ENCODE measurements at regions not wholly inside any gene's neighbourhood (a gene's known extent, or its start where the extent isn't known, plus 50 kb on each side); places are given as distances from the start of the nearest gene placed in this dataset.

DNA sequence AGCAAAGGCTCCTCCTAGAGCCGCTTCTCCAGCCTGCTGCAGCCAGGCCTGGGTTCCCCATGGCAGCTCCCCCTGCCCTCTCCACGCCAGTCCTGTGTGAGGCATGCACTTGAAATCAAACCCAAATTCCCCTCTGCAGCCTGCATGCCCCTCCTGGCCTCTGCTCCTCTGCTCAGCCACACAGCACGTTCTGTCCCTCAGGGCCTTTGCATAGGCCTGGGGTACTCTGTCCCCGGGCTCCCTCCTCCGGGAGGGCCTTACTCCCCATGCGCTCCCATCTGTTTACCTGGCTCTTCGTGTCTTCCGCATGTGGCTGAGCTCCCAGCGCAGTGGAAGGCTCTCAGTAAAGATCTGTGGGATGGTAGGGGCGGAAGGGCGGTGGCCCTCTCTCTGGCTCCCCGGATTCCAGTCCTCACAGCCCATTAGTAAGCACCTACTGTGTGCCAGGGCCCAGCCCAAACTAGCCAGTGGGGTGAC lies 203.5 kb upstream of the IER5L start:
- peak overlapping the region in 1 of 7 donors; percentile 43 for H3K27ac Mint-ChIP-seq
- H3K4me3 ChIP-seq (ENCODE audit: low read length in 2 of 2) = no peak overlapping the region
- H3K9me3 Mint-ChIP-seq = no peaks in the 10 kb centered on the region
- no peak overlapping the region for H3K27ac ChIP-seq (ENCODE audit: low read depth, low read length)
- CTCF ChIA-PET (ENCODE audit: partially characterized antibody) = no interaction called here
- peaks cover 11% of the 10 kb centered on the region for H3K4me1 ChIP-seq (ENCODE audit: insufficient read depth, low read length)
- H3K4me1 Mint-ChIP-seq = peaks cover 0 to 13% (median 3%) of the 10 kb centered on the region in 4 donors
- intact Hi-C loops (cut with micrococcal nuclease) = loop anchor here (5.0 to 10.0 kb wide), 2 partner anchors 116 to 207 kb away; partner anchors contain the start of gene IER5L
- DNase-seq = no peak
- no peaks in the 10 kb centered on the region for H3K27me3 Mint-ChIP-seq
- no peaks in the 10 kb centered on the region for H3K27me3 ChIP-seq (ENCODE audit: insufficient read depth, low read length)
- no peaks in the 10 kb centered on the region for H3K36me3 Mint-ChIP-seq
- POLR2A ChIA-PET (ENCODE audit: partially characterized antibody) = interaction anchor here (3.1 to 3.6 kb wide), 3 partner anchors 31 to 203 kb away, joined by 20 to 32 read pairs (median 22); partner anchors contain the start of gene IER5L
- no peaks in the 10 kb centered on the region for H3K9me3 ChIP-seq (ENCODE audit: control insufficient read depth in 1 of 2, low read length in 2 of 2)
- peak overlapping the region in 2 of 8 donors; percentile 10 to 50 for H3K4me3 Mint-ChIP-seq
- H3K36me3 ChIP-seq (ENCODE audit: insufficient read depth, low read length) = no peaks in the 10 kb centered on the region

DNA sequence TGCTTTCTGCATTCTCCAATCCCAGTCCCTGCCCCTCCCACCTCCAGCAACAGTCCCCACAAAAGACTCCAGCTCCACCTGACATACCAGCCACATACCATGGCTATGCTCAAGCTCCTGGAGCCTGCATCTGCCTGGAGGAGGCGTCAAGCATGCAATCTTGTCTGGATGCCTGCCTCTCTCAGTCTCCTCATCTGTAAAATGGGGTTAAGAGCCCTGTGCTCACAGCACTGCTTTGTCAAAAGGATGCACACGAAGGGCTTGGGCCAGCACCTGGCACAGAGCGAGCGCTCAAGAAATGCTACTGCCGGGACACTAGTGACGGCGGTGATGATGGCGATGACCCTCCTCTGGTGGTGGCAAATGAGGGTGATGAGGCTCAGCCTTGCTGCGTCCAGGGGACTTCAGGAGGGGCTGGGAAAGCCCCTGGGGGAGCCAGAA lies 202.9 kb upstream of the IER5L start:
- peaks cover 11% of the 10 kb centered on the region for H3K4me1 ChIP-seq (ENCODE audit: insufficient read depth, low read length)
- H3K4me1 Mint-ChIP-seq = peaks cover 0 to 13% (median 3%) of the 10 kb centered on the region in 4 donors
- no peak for DNase-seq
- H3K9me3 Mint-ChIP-seq = no peaks in the 10 kb centered on the region
- no peaks in the 10 kb centered on the region for H3K27me3 ChIP-seq (ENCODE audit: insufficient read depth, low read length)
- no peaks in the 10 kb centered on the region for H3K27me3 Mint-ChIP-seq
- ChIA-PET CTCF (ENCODE audit: partially characterized antibody) (no interaction called here), POLR2A (ENCODE audit: partially characterized antibody) (no interaction called here)
- intact Hi-C loops (cut with micrococcal nuclease) = loop anchor here (5.0 to 10.0 kb wide), 2 partner anchors 116 to 206 kb away; partner anchors contain the start of gene IER5L
- no peak overlapping the region for H3K27ac Mint-ChIP-seq
- H3K4me3 ChIP-seq (ENCODE audit: low read length in 2 of 2) = no peak overlapping the region
- H3K36me3 ChIP-seq (ENCODE audit: insufficient read depth, low read length) = no peaks in the 10 kb centered on the region
- peak overlapping the region in 1 of 8 donors; percentile 10 for H3K4me3 Mint-ChIP-seq
- H3K9me3 ChIP-seq (ENCODE audit: control insufficient read depth in 1 of 2, low read length in 2 of 2) = no peaks in the 10 kb centered on the region
- no peaks in the 10 kb centered on the region for H3K36me3 Mint-ChIP-seq
- no peak overlapping the region for H3K27ac ChIP-seq (ENCODE audit: low read depth, low read length)

DNA sequence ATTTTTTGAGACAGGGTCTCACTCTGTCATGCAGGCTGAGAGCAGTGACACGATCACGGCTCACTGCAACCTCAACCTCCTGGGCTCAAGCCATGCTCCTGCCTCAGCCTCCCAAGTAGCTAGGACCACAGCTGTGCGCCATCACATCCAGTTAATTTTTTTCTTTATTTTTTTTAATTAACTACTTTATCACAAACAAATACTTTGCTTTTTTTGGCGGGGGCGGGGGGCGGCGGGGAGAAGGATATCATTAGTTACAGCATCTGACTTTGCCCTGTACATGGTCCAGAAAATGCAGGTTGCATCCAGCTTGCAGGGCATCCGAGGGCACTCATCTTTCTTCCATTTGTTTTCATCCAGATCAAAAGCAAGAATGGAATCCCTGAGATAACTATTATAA lies 201.8 kb upstream of the IER5L start:
- Mint-ChIP-seq H3K27ac (peak overlapping the region in 1 of 7 donors; percentile 76), H3K4me3 (no peak overlapping the region), H3K4me1 (peaks cover 0 to 13% (median 3%) of the 10 kb centered on the region in 4 donors), H3K9me3 (no peaks in the 10 kb centered on the region), H3K36me3 (no peaks in the 10 kb centered on the region), H3K27me3 (no peaks in the 10 kb centered on the region)
- Histone ChIP-seq H3K9me3 (ENCODE audit: control insufficient read depth in 1 of 2, low read length in 2 of 2) (no peaks in the 10 kb centered on the region), H3K27me3 (ENCODE audit: insufficient read depth, low read length) (no peaks in the 10 kb centered on the region), H3K4me3 (ENCODE audit: low read length in 2 of 2) (no peak overlapping the region), H3K36me3 (ENCODE audit: insufficient read depth, low read length) (no peaks in the 10 kb centered on the region), H3K4me1 (ENCODE audit: insufficient read depth, low read length) (peaks cover 11% of the 10 kb centered on the region), H3K27ac (ENCODE audit: low read depth, low read length) (no peak overlapping the region)
- intact Hi-C loops (cut with micrococcal nuclease) = loop anchor here (5.0 to 10.0 kb wide), 2 partner anchors 117 to 205 kb away; partner anchors contain the start of gene IER5L
- POLR2A ChIA-PET (ENCODE audit: partially characterized antibody) = no interaction called here
- CTCF ChIA-PET (ENCODE audit: partially characterized antibody) = no interaction called here
- DNase-seq = no peak

DNA sequence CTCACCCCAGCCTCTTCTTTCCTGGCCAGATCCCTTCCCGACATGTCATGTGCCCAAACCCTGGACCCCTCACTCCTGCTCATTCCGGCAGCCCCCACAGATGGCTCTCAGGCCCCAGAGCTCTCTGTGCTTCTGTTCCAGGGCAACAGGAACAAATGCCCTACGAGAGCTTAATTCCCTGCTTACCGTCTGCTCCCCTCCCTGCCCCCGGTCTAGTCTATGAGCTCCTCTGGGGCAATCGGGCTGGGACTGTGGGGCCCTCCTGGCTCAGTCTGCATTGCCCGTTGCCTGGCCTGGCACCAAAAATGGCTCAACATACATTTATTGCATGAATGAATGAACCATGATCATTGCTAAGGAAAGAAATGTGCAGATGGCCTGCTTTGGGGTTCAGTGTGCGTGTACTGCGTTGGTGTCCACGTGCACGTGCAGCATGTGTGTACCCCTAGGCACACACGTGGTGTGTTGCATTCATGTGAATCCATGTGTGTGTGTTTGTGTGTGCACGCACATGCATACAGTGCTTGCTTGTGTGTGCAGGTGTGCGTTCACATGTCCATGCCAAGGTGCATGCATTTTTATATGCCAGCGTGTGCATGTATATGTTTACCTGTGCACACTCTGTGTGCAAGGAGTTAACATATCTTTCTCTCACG lies 201.2 kb upstream of the IER5L start:
- no peaks in the 10 kb centered on the region for H3K9me3 ChIP-seq (ENCODE audit: control insufficient read depth in 1 of 2, low read length in 2 of 2)
- H3K4me1 Mint-ChIP-seq = peaks cover 0 to 9% (median 2%) of the 10 kb centered on the region in 4 donors
- intact Hi-C loops (cut with micrococcal nuclease) = no loop called here
- ChIA-PET CTCF (ENCODE audit: partially characterized antibody) (no interaction called here), POLR2A (ENCODE audit: partially characterized antibody) (no interaction called here)
- H3K4me3 ChIP-seq (ENCODE audit: low read length in 2 of 2) = no peak overlapping the region
- no peak overlapping the region for H3K4me3 Mint-ChIP-seq
- no peaks in the 10 kb centered on the region for H3K36me3 Mint-ChIP-seq
- H3K27ac ChIP-seq (ENCODE audit: low read depth, low read length) = no peak overlapping the region
- H3K4me1 ChIP-seq (ENCODE audit: insufficient read depth, low read length) = peaks cover 11% of the 10 kb centered on the region
- DNase-seq = no peak
- no peaks in the 10 kb centered on the region for H3K36me3 ChIP-seq (ENCODE audit: insufficient read depth, low read length)
- H3K27me3 Mint-ChIP-seq = no peaks in the 10 kb centered on the region
- H3K9me3 Mint-ChIP-seq = no peaks in the 10 kb centered on the region
- no peaks in the 10 kb centered on the region for H3K27me3 ChIP-seq (ENCODE audit: insufficient read depth, low read length)
- H3K27ac Mint-ChIP-seq = no peak overlapping the region

DNA sequence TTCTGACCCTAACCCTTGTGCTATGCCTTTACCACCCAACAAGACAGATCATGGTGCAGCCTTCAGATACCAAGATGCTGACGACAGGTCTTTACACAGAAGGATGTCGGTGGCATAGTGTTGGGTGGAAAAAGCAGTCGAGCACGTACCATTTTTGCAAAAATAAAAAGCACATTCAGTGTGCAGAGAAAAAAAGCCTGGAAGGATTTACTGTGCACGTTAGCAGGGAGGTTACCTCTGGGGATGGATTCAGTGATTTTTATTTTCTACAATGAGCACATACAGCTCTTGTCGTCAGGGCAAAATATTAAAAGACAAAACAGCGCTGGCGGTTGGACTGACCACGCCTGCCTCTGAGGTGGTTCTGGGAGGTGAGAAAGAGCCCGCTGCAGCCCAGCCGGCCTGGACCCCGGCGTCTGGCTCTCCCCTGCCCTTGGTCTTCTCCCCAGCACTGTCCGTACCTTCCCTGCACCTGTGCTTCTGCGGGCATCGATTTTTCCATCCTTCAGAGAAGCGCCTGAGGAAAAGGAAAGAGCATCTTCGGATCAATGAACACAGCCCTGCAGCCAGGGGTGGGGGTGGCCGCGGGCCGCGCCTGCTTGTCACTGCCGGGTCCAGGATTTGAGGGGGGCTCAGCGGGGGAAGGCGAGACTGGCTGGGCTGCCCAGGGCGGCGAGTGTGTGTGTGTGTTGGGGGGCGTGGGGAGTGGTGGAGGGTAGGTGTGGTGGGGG lies 200.0 kb upstream of the IER5L start:
- H3K27ac Mint-ChIP-seq = no peak overlapping the region
- DNase-seq = no peak
- H3K27ac ChIP-seq (ENCODE audit: low read depth, low read length) = no peak overlapping the region
- ChIA-PET CTCF (ENCODE audit: partially characterized antibody) (no interaction called here), POLR2A (ENCODE audit: partially characterized antibody) (no interaction called here)
- peaks cover 0 to 4% (median 0%) of the 10 kb centered on the region in 4 donors for H3K4me1 Mint-ChIP-seq
- H3K4me1 ChIP-seq (ENCODE audit: insufficient read depth, low read length) = peaks cover 4% of the 10 kb centered on the region
- no peaks in the 10 kb centered on the region for H3K9me3 ChIP-seq (ENCODE audit: control insufficient read depth in 1 of 2, low read length in 2 of 2)
- intact Hi-C loops (cut with micrococcal nuclease) = no loop called here
- H3K4me3 Mint-ChIP-seq = peak overlapping the region in 1 of 8 donors; percentile 57
- H3K27me3 ChIP-seq (ENCODE audit: insufficient read depth, low read length) = no peaks in the 10 kb centered on the region
- H3K4me3 ChIP-seq (ENCODE audit: low read length in 2 of 2) = no peak overlapping the region
- no peaks in the 10 kb centered on the region for H3K36me3 Mint-ChIP-seq
- H3K36me3 ChIP-seq (ENCODE audit: insufficient read depth, low read length) = no peaks in the 10 kb centered on the region
- no peaks in the 10 kb centered on the region for H3K9me3 Mint-ChIP-seq
- no peaks in the 10 kb centered on the region for H3K27me3 Mint-ChIP-seq

DNA sequence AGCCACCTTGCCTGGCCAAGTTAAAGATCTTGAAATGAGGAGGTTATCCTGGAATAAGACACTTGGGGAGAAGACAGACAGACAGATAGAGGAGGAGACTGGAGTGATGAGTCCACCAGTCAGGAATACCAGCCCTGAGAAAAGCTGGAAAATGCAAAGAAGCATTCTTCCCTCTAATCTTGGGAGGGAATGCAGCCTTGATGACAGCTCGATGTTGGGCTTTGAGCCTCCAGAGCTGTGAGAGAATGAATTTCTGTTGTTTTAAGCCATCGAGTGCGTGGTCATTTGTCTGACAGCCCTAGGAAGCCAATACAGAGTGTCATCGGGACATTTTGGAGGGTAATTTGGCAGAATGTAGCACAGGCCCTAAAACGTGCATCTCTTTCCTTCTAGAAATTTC lies 199.1 kb upstream of the IER5L start:
- Histone ChIP-seq H3K27me3 (ENCODE audit: insufficient read depth, low read length) (no peaks in the 10 kb centered on the region), H3K27ac (ENCODE audit: low read depth, low read length) (no peak overlapping the region), H3K36me3 (ENCODE audit: insufficient read depth, low read length) (no peaks in the 10 kb centered on the region), H3K4me3 (ENCODE audit: low read length in 2 of 2) (no peak overlapping the region), H3K9me3 (ENCODE audit: control insufficient read depth in 1 of 2, low read length in 2 of 2) (no peaks in the 10 kb centered on the region), H3K4me1 (ENCODE audit: insufficient read depth, low read length) (no peaks in the 10 kb centered on the region)
- DNase-seq = no peak
- no peak overlapping the region for H3K4me3 Mint-ChIP-seq
- POLR2A ChIA-PET (ENCODE audit: partially characterized antibody) = interaction anchor here (1.0 kb wide), 1 partner anchor 82 kb away, joined by 3 read pairs; no protein-coding TSS in a partner anchor
- H3K9me3 Mint-ChIP-seq = no peaks in the 10 kb centered on the region
- H3K27ac Mint-ChIP-seq = no peak overlapping the region
- no peaks in the 10 kb centered on the region for H3K36me3 Mint-ChIP-seq
- intact Hi-C loops (cut with micrococcal nuclease) = no loop called here
- H3K27me3 Mint-ChIP-seq = no peaks in the 10 kb centered on the region
- CTCF ChIA-PET (ENCODE audit: partially characterized antibody) = interaction anchor here (0.7 kb wide), 1 partner anchor 50 kb away, joined by 3 read pairs; no protein-coding TSS in a partner anchor
- H3K4me1 Mint-ChIP-seq = no peaks in the 10 kb centered on the region

DNA sequence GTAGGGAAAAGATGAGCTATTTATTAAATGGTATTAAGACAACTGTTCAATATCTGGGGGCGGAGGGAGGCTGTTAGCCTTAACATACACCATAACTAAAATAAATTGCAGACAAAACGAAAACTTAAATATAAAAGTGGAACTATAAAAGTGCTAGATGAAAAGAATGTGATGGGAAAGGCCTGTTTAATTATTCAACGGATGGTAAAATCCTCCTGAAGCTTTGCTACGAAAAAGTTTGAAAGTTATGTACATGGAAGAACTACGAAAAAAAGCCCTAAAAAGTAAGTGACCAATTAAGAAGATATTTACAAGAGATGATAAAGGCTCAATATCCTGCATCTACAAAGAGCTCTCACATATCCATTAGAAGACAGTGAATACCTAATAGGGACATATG lies 197.8 kb upstream of the IER5L start:
- no peaks in the 10 kb centered on the region for H3K4me1 Mint-ChIP-seq
- H3K27me3 ChIP-seq (ENCODE audit: insufficient read depth, low read length) = no peaks in the 10 kb centered on the region
- no peak overlapping the region for H3K27ac ChIP-seq (ENCODE audit: low read depth, low read length)
- H3K9me3 ChIP-seq (ENCODE audit: control insufficient read depth in 1 of 2, low read length in 2 of 2) = no peaks in the 10 kb centered on the region
- no peaks in the 10 kb centered on the region for H3K36me3 Mint-ChIP-seq
- no peaks in the 10 kb centered on the region for H3K4me1 ChIP-seq (ENCODE audit: insufficient read depth, low read length)
- no peaks in the 10 kb centered on the region for H3K27me3 Mint-ChIP-seq
- intact Hi-C loops (cut with micrococcal nuclease) = no loop called here
- H3K4me3 ChIP-seq (ENCODE audit: low read length in 2 of 2) = no peak overlapping the region
- no peak overlapping the region for H3K4me3 Mint-ChIP-seq
- no peak overlapping the region for H3K27ac Mint-ChIP-seq
- H3K36me3 ChIP-seq (ENCODE audit: insufficient read depth, low read length) = no peaks in the 10 kb centered on the region
- H3K9me3 Mint-ChIP-seq = no peaks in the 10 kb centered on the region
- POLR2A ChIA-PET (ENCODE audit: partially characterized antibody) = interaction anchor here (1.0 kb wide), 1 partner anchor 83 kb away, joined by 3 read pairs; no protein-coding TSS in a partner anchor
- CTCF ChIA-PET (ENCODE audit: partially characterized antibody) = interaction anchor here (1.0 kb wide), 1 partner anchor 16 kb away, joined by 4 read pairs; no protein-coding TSS in a partner anchor
- no peak for DNase-seq

Data from CD4-positive, alpha-beta memory T cell (primary cell).